Right ventricle myocardium superior (tissue), 1 donor: ENCODE measurements at regions not wholly inside any gene's neighbourhood (a gene's known extent, or its start where the extent isn't known, plus 50 kb on each side); places are given as distances from the start of the nearest gene placed in this dataset.
"Not testable (repeated sequence)": the region's sequence is repeated elsewhere in the genome, so short reads cannot be mapped to it uniquely, and the experiment has no call there.

Experiments used
- ATAC-seq: fragments of 200-7000 bp; cut with Tn5 transposase; one replicate; pipeline ENCODE4 v1.9.1; 2020; ENCODE audit warnings: mild to moderate bottlenecking; ENCODE audit not compliant: poor library complexity
- DNase-seq: peaks from one replicate; pipeline ENCODE4 v3.0.0-alpha.2; 2020
- intact Hi-C: fragments of 100-400 bp; cut with DNase I; formaldehyde crosslinking; loops from one replicate; pipeline ENCODE4 v1.11.2; 2022
- donor health status: DM: no; HTN: yes; CAD: no; lungs with severe emphysema.

GRCh38 chr6:92292067-92292466, 1127.3 kb downstream of the EPHA7 start:
- intact Hi-C loops = no loop called here
- no peak for ATAC-seq
- no peak for DNase-seq

- DNase-seq (no peak), ATAC-seq (no peak)
- intact Hi-C loops = no loop called here
These were observed 1129.5 kb downstream of the EPHA7 start for GRCh38 chr6:92289831-92290230.

- intact Hi-C loops = no loop called here
- ATAC-seq (no peak), DNase-seq (no peak)
These were observed 1137.7 kb downstream of the EPHA7 start for GRCh38 chr6:92281571-92282076.

- intact Hi-C loops = no loop called here
These were observed 1144.2 kb downstream of the EPHA7 start for GRCh38 chr6:92275150-92275549.

GRCh38 chr6:92274588-92274987, 1144.8 kb downstream of the EPHA7 start:
- DNase-seq (no peak), ATAC-seq (no peak)
- intact Hi-C loops = no loop called here

More at GRCh38 chr6:92275150-92275549, 1144.2 kb downstream of the EPHA7 start:
- no peak for DNase-seq
- ATAC-seq = no peak

- intact Hi-C loops = no loop called here
- ATAC-seq (no peak), DNase-seq (no peak)
These were observed 1145.7 kb downstream of the EPHA7 start for GRCh38 chr6:92273694-92274093.

GRCh38 chr6:92271091-92271490, 1148.3 kb downstream of the EPHA7 start:
- no peak for ATAC-seq
- intact Hi-C loops = no loop called here
- DNase-seq = no peak

- intact Hi-C loops = no loop called here
- DNase-seq (no peak), ATAC-seq (no peak)
These were observed 1149.0 kb downstream of the EPHA7 start for GRCh38 chr6:92270365-92270764.

GRCh38 chr6:92267335-92267734, 1152.0 kb downstream of the EPHA7 start:
- intact Hi-C loops = no loop called here
- ATAC-seq (no peak), DNase-seq (no peak)

GRCh38 chr6:92263864-92264263, 1155.5 kb downstream of the EPHA7 start:
- ATAC-seq = no peak
- DNase-seq = no peak
- intact Hi-C loops = no loop called here

- intact Hi-C loops = no loop called here
- ATAC-seq = no peak
These were observed 1160.2 kb downstream of the EPHA7 start for GRCh38 chr6:92259171-92259570.

GRCh38 chr6:92243315-92243714, 1176.0 kb downstream of the EPHA7 start:
- ATAC-seq (no peak), DNase-seq (no peak)
- intact Hi-C loops = no loop called here

More at GRCh38 chr6:92259171-92259570, 1160.2 kb downstream of the EPHA7 start:
- DNase-seq = no peak

- intact Hi-C loops = no loop called here
- ATAC-seq = no peak
- no peak for DNase-seq
These were observed 1188.1 kb downstream of the EPHA7 start for GRCh38 chr6:92231171-92231701.

- DNase-seq, intact Hi-C loops, ATAC-seq: not testable (repeated sequence)
These were observed 1199.4 kb downstream of the EPHA7 start for GRCh38 chr6:92219987-92220386.

GRCh38 chr6:92216717-92217116, 1202.6 kb downstream of the EPHA7 start:
- DNase-seq = no peak
- ATAC-seq = no peak
- intact Hi-C loops = no loop called here

- ATAC-seq (no peak), DNase-seq (no peak)
- intact Hi-C loops = no loop called here
These were observed 1217.7 kb downstream of the EPHA7 start for GRCh38 chr6:92201618-92202017.

- DNase-seq (no peak), ATAC-seq (no peak)
- intact Hi-C loops = no loop called here
These were observed 1223.0 kb downstream of the EPHA7 start for GRCh38 chr6:92196325-92196724.

- ATAC-seq = no peak
- intact Hi-C loops = no loop called here
- no peak for DNase-seq
These were observed 1223.6 kb downstream of the EPHA7 start for GRCh38 chr6:92195796-92196195.

GRCh38 chr6:92188016-92188415, 1231.3 kb downstream of the EPHA7 start:
- intact Hi-C loops = no loop called here
- DNase-seq = no peak
- no peak for ATAC-seq

- intact Hi-C loops = no loop called here
- DNase-seq (no peak), ATAC-seq (no peak)
These were observed 1234.4 kb downstream of the EPHA7 start for GRCh38 chr6:92184933-92185332.

GRCh38 chr6:92181347-92181746, 1238.0 kb downstream of the EPHA7 start:
- ATAC-seq (no peak), DNase-seq (no peak)
- intact Hi-C loops = no loop called here
